Fibroblast of villous mesenchyme (primary cell): ENCODE measurements at regions not wholly inside any gene's neighbourhood (a gene's known extent, or its start where the extent isn't known, plus 50 kb on each side); places are given as distances from the start of the nearest gene placed in this dataset.

Source experiments
- DNase-seq: peaks from one replicate; pipeline ENCODE4 v3.0.0-alpha.2; 2010; ENCODE audit warnings: low read depth
- H3K4me3 ChIP-seq: 2 replicates; pipeline ENCODE4 v1.5.1; 2011; ENCODE audit warnings: low read depth, mild to moderate bottlenecking, low read length
- TF ChIP-seq, protein P1 (sequence below): IDR thresholded peaks from 2 replicates; pipeline ENCODE4 v1.5.1; 2012; ENCODE audit warnings: low read depth, mild to moderate bottlenecking, low read length; ENCODE audit not compliant: insufficient read depth

DNA sequence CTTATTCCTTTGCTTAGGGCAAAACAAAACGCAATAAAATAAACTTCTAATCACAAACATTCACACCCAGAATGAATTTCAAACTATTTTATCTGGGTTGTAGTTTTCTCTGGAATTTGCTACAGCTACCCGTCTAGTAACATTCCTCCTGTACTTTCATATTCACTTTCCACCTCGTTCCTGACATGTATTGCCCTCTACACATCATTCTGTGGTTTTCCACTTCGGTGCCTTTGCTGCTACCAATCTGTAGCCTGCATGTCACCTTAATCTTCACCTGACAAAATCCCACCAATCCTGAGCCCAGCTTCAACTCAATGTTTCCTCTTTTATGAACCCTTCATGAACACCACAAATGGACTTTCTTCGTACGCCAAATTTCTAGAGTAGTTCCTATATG, 694.1 kb upstream of the C9orf72 start:
- DNase-seq = no peak
- no peak overlapping the region for H3K4me3 ChIP-seq
- TF ChIP-seq, protein P1, sequence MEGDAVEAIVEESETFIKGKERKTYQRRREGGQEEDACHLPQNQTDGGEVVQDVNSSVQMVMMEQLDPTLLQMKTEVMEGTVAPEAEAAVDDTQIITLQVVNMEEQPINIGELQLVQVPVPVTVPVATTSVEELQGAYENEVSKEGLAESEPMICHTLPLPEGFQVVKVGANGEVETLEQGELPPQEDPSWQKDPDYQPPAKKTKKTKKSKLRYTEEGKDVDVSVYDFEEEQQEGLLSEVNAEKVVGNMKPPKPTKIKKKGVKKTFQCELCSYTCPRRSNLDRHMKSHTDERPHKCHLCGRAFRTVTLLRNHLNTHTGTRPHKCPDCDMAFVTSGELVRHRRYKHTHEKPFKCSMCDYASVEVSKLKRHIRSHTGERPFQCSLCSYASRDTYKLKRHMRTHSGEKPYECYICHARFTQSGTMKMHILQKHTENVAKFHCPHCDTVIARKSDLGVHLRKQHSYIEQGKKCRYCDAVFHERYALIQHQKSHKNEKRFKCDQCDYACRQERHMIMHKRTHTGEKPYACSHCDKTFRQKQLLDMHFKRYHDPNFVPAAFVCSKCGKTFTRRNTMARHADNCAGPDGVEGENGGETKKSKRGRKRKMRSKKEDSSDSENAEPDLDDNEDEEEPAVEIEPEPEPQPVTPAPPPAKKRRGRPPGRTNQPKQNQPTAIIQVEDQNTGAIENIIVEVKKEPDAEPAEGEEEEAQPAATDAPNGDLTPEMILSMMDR = no peak

DNA sequence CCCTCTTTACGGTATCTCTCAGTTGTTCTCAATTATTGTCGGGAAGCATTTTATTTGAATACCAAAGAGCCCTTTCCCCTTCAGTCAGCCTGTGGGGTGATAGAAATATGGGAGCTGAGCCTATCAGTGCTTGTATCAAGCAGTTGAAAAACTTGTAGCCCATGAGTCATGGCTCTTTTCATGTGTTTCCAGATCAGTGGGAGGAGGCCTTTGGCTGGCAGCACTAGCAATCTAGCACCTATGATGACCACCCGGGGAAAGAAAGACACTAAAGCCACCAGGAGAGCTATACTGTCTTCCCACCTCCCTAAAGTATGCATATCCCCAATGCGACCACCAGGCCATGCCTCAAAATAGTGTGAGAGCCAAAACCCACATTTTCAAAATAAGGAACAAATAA, 696.9 kb upstream of the C9orf72 start:
- TF ChIP-seq, protein P1 = no peak
- H3K4me3 ChIP-seq = no peak overlapping the region
- DNase-seq = no peak

DNA sequence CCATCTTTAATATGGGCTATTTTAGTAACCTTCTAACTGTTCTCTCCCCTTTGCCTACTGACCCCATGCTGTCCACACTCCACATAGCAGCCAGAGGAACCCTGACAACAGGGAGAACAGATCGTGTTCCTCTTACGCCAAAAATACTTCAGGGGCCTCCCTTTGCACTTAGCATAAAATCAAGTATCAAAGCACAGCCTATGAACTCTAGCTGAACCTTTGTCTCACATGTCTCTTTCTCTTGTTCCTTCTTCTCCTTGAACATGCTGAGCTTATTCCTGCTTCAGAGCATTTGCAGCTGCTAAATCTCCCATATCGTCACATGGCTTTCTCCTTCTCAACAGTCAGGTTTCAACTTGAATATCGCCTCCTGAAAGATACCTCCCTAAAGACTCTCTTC, 698.8 kb upstream of the C9orf72 start:
- TF ChIP-seq, protein P1 = no peak
- H3K4me3 ChIP-seq = no peak overlapping the region
- DNase-seq = no peak

DNA sequence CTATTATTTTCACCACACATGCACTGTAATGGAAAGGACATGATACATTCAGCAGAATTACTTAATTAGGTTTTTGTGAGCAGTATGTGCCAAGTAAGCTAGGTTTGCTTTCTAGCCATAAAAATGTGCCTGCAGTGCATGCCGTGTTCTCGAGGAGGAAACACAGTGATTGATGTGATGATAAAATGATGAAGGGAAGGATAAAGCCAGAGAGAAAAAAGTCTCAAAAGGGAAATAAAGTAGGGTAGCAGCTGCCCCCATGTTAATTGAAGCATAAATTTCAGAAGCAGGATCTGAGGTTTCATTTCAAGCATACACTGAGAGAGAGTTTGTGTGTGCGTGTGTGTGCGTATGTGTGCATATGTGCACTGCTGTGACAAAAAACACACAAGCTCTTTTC, 714.2 kb upstream of the C9orf72 start:
- DNase-seq = no peak
- H3K4me3 ChIP-seq = no peak overlapping the region
- TF ChIP-seq, protein P1 = no peak

DNA sequence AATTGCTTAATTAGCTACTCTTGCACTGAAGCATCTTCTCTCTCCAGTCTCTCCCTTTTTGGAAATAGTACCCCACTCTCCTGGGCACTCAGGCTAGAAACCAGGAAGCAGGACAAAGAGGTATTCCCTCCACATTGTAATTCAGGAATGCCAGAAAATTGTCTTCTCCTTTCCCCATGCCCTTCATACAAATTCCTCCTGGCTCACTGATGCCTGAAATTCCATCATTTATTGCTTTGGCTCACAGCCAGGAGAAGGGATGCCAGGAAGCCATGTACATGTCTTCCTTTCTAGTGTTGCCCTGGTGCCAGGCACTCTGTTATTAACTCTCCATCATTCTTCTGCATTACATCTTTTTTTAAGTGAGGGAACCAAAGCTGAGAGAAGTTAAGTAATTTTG, 716.5 kb upstream of the C9orf72 start:
- no peak overlapping the region for H3K4me3 ChIP-seq
- DNase-seq = no peak
- TF ChIP-seq, protein P1 = no peak

DNA sequence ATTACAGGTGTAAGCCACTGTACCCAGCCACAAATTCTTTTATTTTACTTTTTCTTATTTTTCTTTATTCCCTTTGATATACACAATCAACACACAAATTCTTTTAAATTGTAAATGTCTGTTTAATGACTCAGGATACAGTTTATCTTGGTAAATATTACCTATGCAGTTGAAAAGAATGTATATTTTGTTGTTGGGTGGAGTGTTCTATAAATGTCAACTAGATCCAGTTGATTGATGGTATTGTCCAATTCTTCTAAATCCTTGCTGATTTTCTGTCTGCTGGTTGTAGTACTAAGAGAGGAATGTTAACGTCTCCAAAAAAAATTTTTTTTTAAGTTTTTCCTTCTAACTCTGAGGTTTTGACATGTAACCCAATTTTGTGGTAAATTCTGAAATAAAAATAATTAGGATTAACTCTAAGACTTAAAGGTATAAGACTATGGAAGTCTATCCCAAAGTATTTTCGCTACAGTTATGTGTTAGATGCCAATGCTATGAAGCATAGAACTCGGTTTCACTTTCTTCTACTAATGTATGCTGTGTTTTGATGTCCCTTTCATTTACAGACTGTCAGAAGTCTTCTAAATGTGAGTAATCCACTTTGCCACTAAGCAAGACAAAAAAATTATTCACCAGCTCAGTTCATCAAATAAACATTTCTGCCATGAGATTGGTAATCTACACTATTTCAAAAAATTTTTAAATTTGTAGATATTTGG, 720.2 kb upstream of the C9orf72 start:
- H3K4me3 ChIP-seq = no peak overlapping the region
- no peak for DNase-seq
- TF ChIP-seq, protein P1 = no peak

DNA sequence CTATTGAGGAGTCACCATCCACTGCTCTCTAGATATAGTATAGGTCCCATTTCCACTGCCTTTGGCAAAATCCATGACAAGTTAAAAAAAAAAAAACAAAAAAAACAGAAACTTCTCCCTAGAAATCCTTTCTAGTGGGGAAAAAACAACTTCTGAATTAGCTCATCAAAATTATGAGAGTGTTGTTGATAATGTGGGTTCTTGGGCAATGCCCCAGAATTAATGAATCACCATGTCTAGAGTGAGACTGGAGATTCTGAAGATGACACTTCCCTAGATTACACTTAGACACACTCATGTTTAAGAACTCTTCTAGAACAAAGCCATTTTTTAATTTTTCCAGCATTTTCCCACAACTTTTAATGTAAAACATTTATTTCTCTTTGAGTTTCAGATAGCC, 728.0 kb upstream of the C9orf72 start:
- no peak for DNase-seq
- no peak overlapping the region for H3K4me3 ChIP-seq
- TF ChIP-seq, protein P1 = no peak
